ENCODE measurements at regions not wholly inside any gene's neighbourhood (a gene's known extent, or its start where the extent isn't known, plus 50 kb on each side); places are given as distances from the start of the nearest gene placed in this dataset.
"Not testable (repeated sequence)": the region's sequence is repeated elsewhere in the genome, so short reads cannot be mapped to it uniquely, and the experiment has no call there.

- DNase-seq: no peak
These were observed 73.4 kb downstream of the FGD2 start for GRCh38 chr6:37078814-37079213.

DNA sequence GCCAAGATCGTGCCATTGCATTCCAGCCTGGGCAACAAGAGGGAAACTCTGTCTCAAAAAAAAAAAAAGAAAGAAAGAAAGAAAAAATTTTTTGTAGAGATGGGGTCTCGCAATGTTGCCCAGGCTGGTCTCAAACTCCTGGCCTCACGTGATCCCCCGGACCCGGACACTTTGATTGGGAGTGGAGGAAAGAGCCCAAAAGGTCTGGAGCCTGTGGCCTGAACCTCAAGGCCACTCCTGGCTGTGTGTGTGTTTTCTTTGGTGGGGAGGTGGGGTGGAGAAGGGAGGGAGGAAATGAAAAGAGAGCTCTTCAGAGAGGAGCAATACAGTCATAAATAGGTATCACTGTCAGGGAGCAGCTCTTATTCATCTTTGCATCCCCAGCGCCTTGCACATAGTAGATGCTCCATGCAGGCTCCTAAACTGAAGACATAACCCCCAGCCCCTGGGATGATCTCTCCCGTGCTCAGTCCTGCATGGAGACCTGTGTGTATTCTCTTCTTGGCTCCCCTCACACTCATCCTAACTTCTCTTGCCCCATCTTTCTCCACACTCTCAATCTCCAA lies 75.7 kb downstream of the FGD2 start:
- no peak for DNase-seq

- no peak for DNase-seq
These were observed 77.1 kb downstream of the FGD2 start for GRCh38 chr6:37082390-37083130.

GRCh38 chr6:37083243-37084138 lies 78.0 kb downstream of the FGD2 start:
- peak; percentile 98 for DNase-seq

- DNase-seq: not testable (repeated sequence)
These were observed 79.2 kb downstream of the FGD2 start for GRCh38 chr6:37084665-37085064.

DNA sequence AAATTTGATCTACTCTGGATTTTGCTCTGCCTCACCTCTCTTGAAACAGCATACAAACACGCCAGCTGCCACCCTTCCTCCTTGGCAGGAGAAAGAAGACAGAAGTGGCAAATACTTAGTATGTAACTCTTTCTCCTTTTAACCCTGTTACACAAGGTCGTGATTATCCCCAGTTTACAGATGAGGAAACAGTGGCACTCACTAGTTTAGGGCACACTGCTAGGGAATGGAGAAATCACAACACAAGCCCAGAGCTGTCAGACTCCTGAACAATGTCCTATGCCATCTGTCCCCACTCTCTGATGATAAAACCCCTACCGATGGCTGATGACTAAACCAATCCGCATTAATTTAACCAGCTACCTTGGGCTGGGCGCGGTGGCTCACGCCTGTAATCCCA lies 79.7 kb downstream of the FGD2 start:
- DNase-seq: no peak

DNA sequence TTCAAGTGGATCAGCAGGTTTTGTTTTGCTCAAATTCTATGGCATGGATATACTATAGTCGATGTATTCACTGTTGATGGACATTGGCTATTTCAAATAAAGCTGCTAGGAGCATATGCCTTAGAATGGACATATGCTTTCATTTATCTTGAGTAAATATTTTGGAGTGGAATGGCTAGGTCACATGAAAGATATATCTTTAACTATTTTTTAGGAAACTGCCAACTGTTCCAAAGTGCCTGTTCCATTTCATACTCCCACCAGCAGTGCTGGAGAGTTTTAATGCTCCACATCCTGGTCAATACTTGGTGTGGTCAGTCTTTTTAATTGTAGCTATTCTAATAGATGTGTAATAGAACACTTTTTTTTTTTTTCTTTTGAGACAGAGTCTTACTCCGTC lies 81.1 kb upstream of the PIM1 start:
- DNase-seq: no peak

GRCh38 chr6:37089783-37090182 lies 80.2 kb upstream of the PIM1 start:
- no peak for DNase-seq

DNA sequence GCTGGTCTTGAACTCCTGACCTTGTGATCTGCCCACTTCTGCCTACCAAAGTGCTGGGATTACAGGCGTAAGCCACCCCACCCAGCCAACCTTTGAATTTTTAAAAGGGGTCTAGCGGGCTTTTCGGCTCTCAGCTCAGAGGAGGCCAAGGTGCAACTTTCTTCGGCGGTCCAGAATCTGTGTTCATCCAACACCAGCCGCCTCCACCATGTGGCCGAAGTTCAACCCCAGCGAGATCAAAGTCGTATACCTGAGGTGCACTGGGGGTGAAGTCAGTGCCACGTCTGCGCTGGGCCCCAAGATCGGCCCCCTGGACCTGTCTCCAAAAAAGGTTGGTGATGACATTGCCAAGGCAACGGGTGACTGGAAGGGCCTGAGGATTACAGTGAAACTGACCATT lies 78.8 kb upstream of the PIM1 start:
- not testable (repeated sequence) for DNase-seq

GRCh38 chr6:37091586-37091985 lies 78.4 kb upstream of the PIM1 start:
- DNase-seq: not testable (repeated sequence)

DNA sequence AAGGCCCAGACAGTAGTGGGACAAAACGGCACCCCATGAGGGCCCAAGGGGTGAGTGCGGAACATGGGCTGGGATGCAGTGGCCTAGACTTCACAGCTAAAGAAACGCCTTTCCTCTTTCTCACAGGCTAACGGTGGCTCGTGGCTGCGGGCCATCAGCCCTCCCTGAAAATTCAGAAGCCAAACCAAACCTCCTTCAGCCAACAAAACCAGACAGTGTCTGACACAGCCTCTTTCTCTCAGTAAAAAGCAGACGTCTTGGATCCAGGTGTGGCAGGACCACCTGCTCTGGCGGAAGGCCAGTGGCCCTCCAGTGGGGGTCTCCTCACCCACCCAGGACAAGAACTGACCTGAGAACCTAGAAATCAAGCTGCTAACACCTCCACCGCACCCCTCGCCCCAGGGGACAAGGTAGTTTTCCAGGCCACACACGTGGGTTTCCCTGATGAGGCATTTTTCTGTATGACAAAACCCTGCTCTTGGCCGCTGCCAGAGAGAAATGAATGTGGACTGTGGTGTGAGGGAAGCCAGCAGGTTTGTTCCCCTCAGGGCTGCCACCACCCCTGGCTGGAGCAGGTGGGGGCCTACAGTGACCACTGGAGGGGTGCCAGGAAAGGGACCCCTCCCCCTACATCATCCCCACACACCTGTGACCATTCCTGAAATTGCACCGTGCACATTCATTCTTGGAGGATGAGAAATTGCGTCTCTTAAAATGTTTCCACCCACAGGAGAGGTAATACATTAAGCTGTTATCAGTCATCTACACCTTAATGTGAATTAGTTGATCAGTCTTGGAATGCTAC lies 76.8 kb upstream of the PIM1 start:
- DNase-seq: no peak

DNA sequence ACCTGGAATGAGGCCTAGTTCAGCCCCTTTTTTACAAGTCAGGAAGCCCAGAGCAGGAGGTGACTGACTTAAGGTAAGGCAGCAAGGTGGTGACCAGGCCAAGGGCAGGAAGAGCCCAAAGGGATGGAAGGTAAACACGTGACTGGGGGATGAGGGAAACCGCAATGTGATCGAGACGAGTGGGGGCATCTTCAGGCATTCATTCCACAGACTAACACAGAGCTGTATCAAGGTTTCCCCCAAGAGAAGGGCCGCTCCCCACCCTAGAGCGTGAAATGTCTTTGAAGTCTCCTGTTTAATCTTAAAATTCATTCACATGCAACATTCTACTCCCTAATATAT lies 76.3 kb upstream of the PIM1 start:
- DNase-seq: no peak

- DNase-seq: no peak
These were observed 74.0 kb upstream of the PIM1 start for GRCh38 chr6:37095997-37096396.

DNA sequence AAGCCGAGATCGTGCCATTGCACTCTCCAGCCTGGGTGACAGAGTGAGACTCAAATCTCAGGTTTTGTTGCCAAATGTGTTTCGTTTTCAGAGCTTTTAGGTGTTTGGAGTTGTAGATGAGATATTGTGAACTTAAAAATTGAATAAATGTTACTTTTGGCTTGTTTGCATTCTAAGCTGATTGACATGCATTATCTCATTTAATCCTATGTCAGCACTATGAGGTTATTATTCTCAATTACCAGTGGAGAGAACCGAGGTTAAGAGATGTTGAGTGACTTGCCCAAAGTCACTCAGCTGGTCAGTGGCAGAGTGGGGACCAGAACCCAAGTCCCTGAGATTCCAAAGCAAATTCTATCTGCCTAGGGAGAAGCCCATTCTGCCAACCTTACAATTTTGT lies 72.6 kb upstream of the PIM1 start:
- no peak for DNase-seq

GRCh38 chr6:37099442-37099841 lies 70.5 kb upstream of the PIM1 start:
- no peak for DNase-seq

DNA sequence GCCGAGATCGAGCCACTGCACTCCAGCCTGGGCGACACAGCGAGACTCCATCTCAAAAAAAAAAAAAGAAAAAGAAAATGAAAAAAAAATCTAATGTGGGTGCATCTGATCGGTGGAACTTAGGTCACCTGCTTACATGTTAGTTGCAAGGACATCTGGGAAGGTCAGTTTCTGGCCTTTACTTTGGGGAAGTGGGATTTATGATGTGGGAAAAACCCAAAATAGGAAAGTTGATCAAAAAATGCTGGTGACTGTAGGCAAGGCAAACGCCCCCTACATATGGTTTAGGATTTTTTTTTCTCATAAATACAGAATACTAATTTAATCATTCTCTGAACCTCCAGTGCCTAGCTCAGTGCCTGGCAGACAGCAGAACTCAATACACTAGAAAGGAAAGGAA lies 69.2 kb upstream of the PIM1 start:
- no peak for DNase-seq

GRCh38 chr6:37101991-37102298 lies 68.0 kb upstream of the PIM1 start:
- no peak for DNase-seq

- DNase-seq: peak; percentile 94
These were observed 67.4 kb upstream of the PIM1 start for GRCh38 chr6:37102299-37103168.

GRCh38 chr6:37103169-37104039 lies 66.5 kb upstream of the PIM1 start:
- peak; percentile 92 for DNase-seq

DNA sequence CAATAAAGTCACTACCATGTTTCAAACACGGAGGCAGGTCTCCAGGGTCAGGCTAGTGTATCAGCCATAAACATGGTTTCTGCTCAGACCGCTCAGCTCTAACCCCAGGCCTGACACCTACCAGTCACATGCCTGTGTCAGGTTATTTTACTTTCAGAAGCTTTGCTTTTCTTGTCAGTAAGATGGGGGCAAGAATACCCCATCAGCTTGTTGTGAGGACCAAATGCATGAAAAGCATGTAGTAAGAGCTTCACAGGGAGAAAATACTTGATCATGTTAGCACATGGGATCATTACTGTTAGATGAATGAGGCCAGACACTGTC lies 65.2 kb upstream of the PIM1 start:
- no peak for DNase-seq

Measured in OCI-M1 (cell line).